ENCODE measurements at regions not wholly inside any gene's neighbourhood (a gene's known extent, or its start where the extent isn't known, plus 50 kb on each side); places are given as distances from the start of the nearest gene placed in this dataset.

- ATAC-seq, result no peak
- BruUV-seq (replicated peaks), result no TSS peak
- H3K9ac ChIP-seq (ENCODE audit: insufficient read depth in 1 of 2, low read depth in 2 of 2, low read length in 2 of 2), result no peak overlapping the region
- ChIA-PET CTCF (ENCODE audit: low intra/inter-chr PET ratio) (no interaction called here), POLR2A (interaction anchor here (1.1 to 1.5 kb wide), 3 partner anchors 13 to 78 kb away, joined by 3 to 4 read pairs (median 3); no protein-coding TSS in a partner anchor)
- no peaks in the 10 kb centered on the region for H3K36me3 ChIP-seq (ENCODE audit: control insufficient read depth, insufficient read depth, low read length)
- no peak for TF ChIP-seq NCOA2 (IDR thresholded peaks at IDR 0.05; ENCODE audit: partially characterized antibody in 2 of 2)
- TF ChIP-seq PHB2 (IDR thresholded peaks at IDR 0.05; ENCODE audit: low read depth), result no peak
- TF ChIP-seq ATF1 (CRISPR knock-in tag; IDR thresholded peaks at IDR 0.05), result no peak
- no peak for TF ChIP-seq ATF1 (tag; IDR thresholded peaks at IDR 0.05)
- TF ChIP-seq THAP12 (CRISPR knock-in tag; IDR thresholded peaks at IDR 0.05), result no peak
- no peak for TF ChIP-seq ZNF347 (CRISPR knock-in tag; IDR thresholded peaks at IDR 0.05; ENCODE audit: low read depth)
- TF ChIP-seq ZNF224 (CRISPR knock-in tag; IDR thresholded peaks at IDR 0.05), result no peak
- no peak for TF ChIP-seq NFRKB (IDR thresholded peaks at IDR 0.05; ENCODE audit: low read depth)
- TF ChIP-seq NFYB (IDR thresholded peaks at IDR 0.05; ENCODE audit: extremely low read depth, insufficient read length), result no peak
- H4K20me1 ChIP-seq (replicated peaks; ENCODE audit: control insufficient read depth, insufficient read depth, low read length), result 0 out of 2 replicates have a peak, but pooled peaks cover 1% of the 10 kb centered on the region
- no peaks in the 10 kb centered on the region for H3K9me3 ChIP-seq (replicated peaks; ENCODE audit: control insufficient read depth, insufficient read depth, low read depth, low read length)
- H3K27ac ChIP-seq (ENCODE audit: extremely low read depth, low read depth, low read length), result no peak overlapping the region
- 9% methylated on average over 6 of the region's 6 CpGs for WGBS (ENCODE audit: insufficient coverage, low coverage, missing lambda C conversion rate)
- H3K27me3 ChIP-seq (ENCODE audit: control insufficient read depth in 2 of 2, insufficient read depth in 2 of 2, low read length in 2 of 2), result peaks cover 0 to 25% of the 10 kb centered on the region in 2 experiments; a peak in 3 of 5 replicates
- in situ Hi-C loops (cut with MboI) (no loop called here), intact Hi-C loops (cut with micrococcal nuclease) (no loop called here)
- H3K79me2 ChIP-seq (ENCODE audit: control insufficient read depth, insufficient read depth, low read length), result no peaks in the 10 kb centered on the region
- H3K4me1 ChIP-seq (replicated peaks in 1 of 2; ENCODE audit: control insufficient read depth in 2 of 2, insufficient read depth in 2 of 2, low read length in 2 of 2), result no peaks in the 10 kb centered on the region
- FAIRE-seq, result no peak
- H3K4me3 ChIP-seq, result no peak overlapping the region
- H3K4me2 ChIP-seq (ENCODE audit: insufficient read depth, low read length), result no peak overlapping the region
- H3K9me1 ChIP-seq (ENCODE audit: control insufficient read depth, insufficient read depth, low read length), result no peaks in the 10 kb centered on the region
- no peak for DNase-seq (ENCODE audit: extremely low read depth in 1 of 4, low spot score in 3 of 4)
- H2AFZ ChIP-seq (ENCODE audit: low read depth, low read length), result no peak overlapping the region
These were observed 168.6 kb upstream of the NECTIN1 start for GRCh38 chr11:119897576-119897975.

All from K562 (cell line).